SK-MEL-5 (cell line): ENCODE measurements at regions not wholly inside any gene's neighbourhood (a gene's known extent, or its start where the extent isn't known, plus 50 kb on each side); places are given as distances from the start of the nearest gene placed in this dataset.
"Not testable (repeated sequence)": the region's sequence is repeated elsewhere in the genome, so short reads cannot be mapped to it uniquely, and the experiment has no call there.

Experiments used
- DNase-seq: peaks from one replicate; pipeline ENCODE4 v3.0.0-alpha.2; 2016; ENCODE audit warnings: low read depth, low spot score
- in situ Hi-C: cut with HindIII; loops from 2 replicates; pipeline ENCODE4 v1.10.0; 2016; ENCODE audit warnings: low sequenced_read_pairs, high pct_unique_total_duplicates, low pct_unique_long_range_greater_than_20kb

GRCh38 chr1:233780049-233780448 lies 124.4 kb upstream of the SLC35F3 start:
- DNase-seq = no peak
- in situ Hi-C loops = no loop called here

GRCh38 chr1:233782937-233783586 lies 121.4 kb upstream of the SLC35F3 start:
- in situ Hi-C loops = no loop called here
- no peak for DNase-seq

- in situ Hi-C loops = no loop called here
These were observed 116.9 kb upstream of the SLC35F3 start for GRCh38 chr1:233787599-233787998.

GRCh38 chr1:233788687-233789086 lies 115.8 kb upstream of the SLC35F3 start:
- DNase-seq = no peak
- in situ Hi-C loops = no loop called here

More at GRCh38 chr1:233787599-233787998, 116.9 kb upstream of the SLC35F3 start:
- DNase-seq = no peak

GRCh38 chr1:233790121-233790520 lies 114.4 kb upstream of the SLC35F3 start:
- no peak for DNase-seq
- in situ Hi-C loops = no loop called here

- in situ Hi-C loops = no loop called here
- peak; percentile 71 for DNase-seq
These were observed 113.7 kb upstream of the SLC35F3 start for GRCh38 chr1:233790662-233791371.

GRCh38 chr1:233791372-233791703 lies 113.1 kb upstream of the SLC35F3 start:
- in situ Hi-C loops = no loop called here
- DNase-seq = no peak

GRCh38 chr1:233791721-233792120 lies 112.8 kb upstream of the SLC35F3 start:
- in situ Hi-C loops = no loop called here
- no peak for DNase-seq

GRCh38 chr1:233794863-233795262 lies 109.6 kb upstream of the SLC35F3 start:
- in situ Hi-C loops = no loop called here
- no peak for DNase-seq

- no peak for DNase-seq
- in situ Hi-C loops = no loop called here
These were observed 108.2 kb upstream of the SLC35F3 start for GRCh38 chr1:233796146-233796783.

- no peak for DNase-seq
- in situ Hi-C loops = no loop called here
These were observed 101.9 kb upstream of the SLC35F3 start for GRCh38 chr1:233802611-233803010.

GRCh38 chr1:233805786-233806185 lies 98.7 kb upstream of the SLC35F3 start:
- in situ Hi-C loops = no loop called here
- DNase-seq = no peak

- in situ Hi-C loops = no loop called here
- DNase-seq = no peak
These were observed 89.1 kb upstream of the SLC35F3 start for GRCh38 chr1:233815357-233815756.

GRCh38 chr1:233815865-233816264 lies 88.6 kb upstream of the SLC35F3 start:
- no peak for DNase-seq
- in situ Hi-C loops = no loop called here

GRCh38 chr1:233816348-233816747 lies 88.1 kb upstream of the SLC35F3 start:
- no peak for DNase-seq
- in situ Hi-C loops = no loop called here

- in situ Hi-C loops = no loop called here
- DNase-seq = no peak
These were observed 85.4 kb upstream of the SLC35F3 start for GRCh38 chr1:233819042-233819441.

GRCh38 chr1:233824179-233824578 lies 80.3 kb upstream of the SLC35F3 start:
- in situ Hi-C loops = not testable (repeated sequence)

GRCh38 chr1:233827937-233828336 lies 76.5 kb upstream of the SLC35F3 start:
- in situ Hi-C loops, DNase-seq: not testable (repeated sequence)

More at GRCh38 chr1:233824179-233824578, 80.3 kb upstream of the SLC35F3 start:
- DNase-seq = not testable (repeated sequence)

GRCh38 chr1:233828480-233828879 lies 76.0 kb upstream of the SLC35F3 start:
- in situ Hi-C loops = no loop called here
- DNase-seq = no peak
